IMR-90 (cell line): ENCODE measurements at regions not wholly inside any gene's neighbourhood (a gene's known extent, or its start where the extent isn't known, plus 50 kb on each side); places are given as distances from the start of the nearest gene placed in this dataset.

Experiments used
- ATAC-seq: fragments of 200-7000 bp; cut with Tn5 transposase; 2 replicates; pipeline ENCODE4 v1.9.1; 2020; ENCODE audit warnings: low read depth, mild to moderate bottlenecking, moderate library complexity
- BruUV-seq: library from RNA; stranded (reverse); fragments of 400-500 nt; replicated peaks from 2 replicates; lab custom pipeline; 2021; lab: Mats Ljungman, UMichigan
- CTCF ChIA-PET: fragments of 300-600 bp; formaldehyde crosslinking; extraction: SDS; loops from one replicate; lab custom pipeline; 2021; ENCODE audit warnings: antibody characterized with exemption; lab: Yijun Ruan, JAX
- POLR2A ChIA-PET: fragments of 300-600 bp; sonication (Branson Sonifier 250); formaldehyde crosslinking; loops from one replicate; lab custom pipeline; 2022; ENCODE audit warnings: antibody characterized with exemption; ENCODE audit not compliant: unreplicated experiment; lab: Charles Lee
- DNase-seq: peaks from one replicate; pipeline ENCODE4 v3.0.0; 2013
- H2AFZ ChIP-seq: replicated peaks from 2 replicates; pipeline ENCODE3; 2013; ENCODE audit warnings: low read length, mild to moderate bottlenecking; ENCODE audit not compliant: poor library complexity
- H2AK5ac ChIP-seq: 2 replicates; pipeline ENCODE4 v1.6.1; 2013; ENCODE audit warnings: low read depth, low read length, inconsistent platforms
- H2AK9ac ChIP-seq: replicated peaks from 2 replicates; pipeline ENCODE3; 2013; ENCODE audit warnings: mild to moderate bottlenecking, low read depth, low read length, moderate library complexity; ENCODE audit not compliant: poor library complexity
- H2BK120ac ChIP-seq: 2 replicates; pipeline ENCODE4 v1.6.1; 2013; ENCODE audit warnings: low read depth, low read length, inconsistent platforms
- H2BK15ac ChIP-seq: 3 replicates; pipeline ENCODE4 v1.6.1; 2013; ENCODE audit warnings: low read depth, low read length, inconsistent platforms
- H2BK20ac ChIP-seq: 2 replicates; pipeline ENCODE4 v1.6.1; 2013; ENCODE audit warnings: low read depth, mild to moderate bottlenecking, inconsistent platforms, low read length, moderate library complexity
- H2BK5ac ChIP-seq: 2 replicates; pipeline ENCODE4 v1.6.1; 2013; ENCODE audit warnings: mild to moderate bottlenecking, low read depth, low read length, inconsistent platforms; ENCODE audit not compliant: poor library complexity, severe bottlenecking
- H3K14ac ChIP-seq: replicated peaks from 2 replicates; pipeline ENCODE4 v1.6.1; 2013; ENCODE audit warnings: low read depth, low read length, inconsistent platforms
- H3K18ac ChIP-seq: 2 replicates; pipeline ENCODE4 v1.6.1; 2013; ENCODE audit warnings: low read depth, low read length, control low read depth
- H3K23ac ChIP-seq: 2 replicates; pipeline ENCODE4 v1.6.1; 2013; ENCODE audit warnings: low read depth, low read length, inconsistent platforms
- H3K27ac ChIP-seq: 2 replicates; pipeline ENCODE4 v1.5.1; 2013; ENCODE audit warnings: mild to moderate bottlenecking, control low read depth, low read length; ENCODE audit not compliant: insufficient read depth
- H3K27me3 ChIP-seq: 2 replicates; pipeline ENCODE4 v1.6.1; 2013; ENCODE audit warnings: low read length; ENCODE audit not compliant: control insufficient read depth, insufficient read depth
- H3K36me3 ChIP-seq: 2 replicates; pipeline ENCODE4 v1.6.1; 2013; ENCODE audit warnings: low read length, mixed read lengths; ENCODE audit not compliant: control insufficient read depth, insufficient read depth
- H3K4ac ChIP-seq: 2 replicates; pipeline ENCODE4 v1.6.1; 2013; ENCODE audit warnings: low read depth, low read length, inconsistent platforms
- H3K4me1 ChIP-seq: 2 replicates; pipeline ENCODE4 v1.6.1; 2013; ENCODE audit warnings: low read length, mixed read lengths; ENCODE audit not compliant: control insufficient read depth, insufficient read depth
- H3K4me2 ChIP-seq: 2 replicates; pipeline ENCODE4 v1.6.1; 2013; ENCODE audit warnings: low read depth, mild to moderate bottlenecking, control low read depth, low read length, moderate library complexity
- H3K4me3 ChIP-seq: 2 replicates; pipeline ENCODE4 v1.5.1; 2013; ENCODE audit warnings: low read depth, mild to moderate bottlenecking, control low read depth, low read length, moderate library complexity; ENCODE audit not compliant: insufficient read depth
- H3K56ac ChIP-seq: 2 replicates; pipeline ENCODE4 v1.6.1; 2013; ENCODE audit warnings: low read length, inconsistent platforms; ENCODE audit not compliant: insufficient read depth; ENCODE audit errors: extremely low read depth
- H3K79me1 ChIP-seq, 2 experiments: 2 replicates each; pipeline ENCODE4 v1.6.1; 2013; ENCODE audit warnings: low read length in 2 of 2, inconsistent platforms in 1 of 2, low read depth in 1 of 2
- H3K9ac ChIP-seq: 2 replicates; pipeline ENCODE4 v1.6.1; 2013; ENCODE audit warnings: low read depth, low read length, control low read depth
- H3K9me1 ChIP-seq: 2 replicates; pipeline ENCODE4 v1.6.1; 2013; ENCODE audit warnings: low read length, inconsistent platforms; ENCODE audit not compliant: insufficient read depth
- H3K9me3 ChIP-seq: 2 replicates; pipeline ENCODE4 v1.6.1; 2013; ENCODE audit warnings: low read length; ENCODE audit not compliant: control insufficient read depth, insufficient read depth
- H4K20me1 ChIP-seq: 2 replicates; pipeline ENCODE4 v1.6.1; 2013; ENCODE audit warnings: low read length, inconsistent platforms; ENCODE audit not compliant: insufficient read depth
- H4K5ac ChIP-seq: 2 replicates; pipeline ENCODE4 v1.6.1; 2013; ENCODE audit warnings: mild to moderate bottlenecking, low read depth, low read length, control low read depth
- H4K8ac ChIP-seq, 2 experiments: 2 replicates each; pipeline ENCODE4 v1.6.1; 2013; ENCODE audit warnings: low read depth in 2 of 2, low read length in 2 of 2, control low read depth in 1 of 2, inconsistent platforms in 1 of 2
- H4K91ac ChIP-seq: 2 replicates; pipeline ENCODE4 v1.6.1; 2013; ENCODE audit warnings: low read depth, low read length, inconsistent platforms; ENCODE audit not compliant: insufficient read depth
- BHLHE40 ChIP-seq: fragments of 150-350 bp; IDR thresholded peaks from 2 replicates; pipeline ENCODE4 v1.6.1; 2016; ENCODE audit warnings: mild to moderate bottlenecking, low read depth, low read length
- CHD1 ChIP-seq: IDR thresholded peaks from 2 replicates; pipeline ENCODE4 v1.6.1; 2012; ENCODE audit warnings: low read depth, low read length, improper control_type of control experiment
- FOS ChIP-seq: fragments of 150-350 bp; IDR thresholded peaks from 2 replicates; pipeline ENCODE4 v1.6.1; 2016; ENCODE audit warnings: low read depth, low read length
- MAFK ChIP-seq: IDR thresholded peaks from 2 replicates; pipeline ENCODE4 v1.6.1; 2012; ENCODE audit warnings: low read depth, low read length, improper control_type of control experiment
- MXI1 ChIP-seq: IDR thresholded peaks from 2 replicates; pipeline ENCODE4 v1.6.1; 2012; ENCODE audit warnings: low read depth, mild to moderate bottlenecking, low read length, moderate library complexity, borderline replicate concordance
- NFE2L2 ChIP-seq: fragments of 150-350 bp; IDR thresholded peaks from 2 replicates; pipeline ENCODE4 v1.6.1; 2016; ENCODE audit warnings: low read depth, mild to moderate bottlenecking, low read length
- RAD21 ChIP-seq: IDR thresholded peaks from 2 replicates; pipeline ENCODE4 v1.6.1; 2012; ENCODE audit warnings: low read length, improper control_type of control experiment
- RCOR1 ChIP-seq: IDR thresholded peaks from 2 replicates; pipeline ENCODE4 v1.6.1; 2012; ENCODE audit warnings: mild to moderate bottlenecking, low read length, improper control_type of control experiment; ENCODE audit not compliant: insufficient replicate concordance
- RFX5 ChIP-seq: IDR thresholded peaks from 2 replicates; pipeline ENCODE4 v1.8.0; 2012; ENCODE audit warnings: low read depth, mild to moderate bottlenecking, low read length, moderate library complexity
- WGBS, 2 experiments: methylation state at CpG; one replicate each; pipeline versions ENCODE4 v1.1.5 to v1.1.7; 2013; ENCODE audit warnings: missing lambda C conversion rate in 2 of 2; ENCODE audit not compliant: insufficient read length in 1 of 2; ENCODE audit errors: extremely low coverage in 2 of 2; 5-methylcytosine and 5-hydroxymethylcytosine counted together
- dilution Hi-C: fragments of 300-500 bp; cut with HindIII; formaldehyde crosslinking; loops from one replicate; pipeline ENCODE4 v1.14.3; 2018; ENCODE audit warnings: low sequenced_read_pairs; ENCODE audit not compliant: unreplicated experiment
- in situ Hi-C: fragments of 300-500 bp; cut with MboI; formaldehyde crosslinking; loops from 3 replicates; pipeline ENCODE4 v1.14.3; 2019; ENCODE audit warnings: low sequenced_read_pairs, inconsistent platforms, mixed read lengths
- intact Hi-C: fragments of 100-400 bp; cut with micrococcal nuclease; formaldehyde crosslinking; loops from 2 replicates; pipeline ENCODE4 v1.10.0; 2022
- TF ChIP-seq, protein P1 (sequence below): fragments of 150-350 bp; IDR thresholded peaks from 2 replicates; pipeline ENCODE4 v1.6.1; 2016; ENCODE audit warnings: low read depth, mild to moderate bottlenecking, low read length, moderate library complexity, borderline replicate concordance

GRCh38 chr6:15938107-15938506 lies 190.8 kb upstream of the MYLIP start:
- H3K4ac ChIP-seq, result no peak overlapping the region
- H2BK5ac ChIP-seq, result no peak overlapping the region
- H3K4me2 ChIP-seq, result no peak overlapping the region
- no peak overlapping the region for H3K4me3 ChIP-seq
- WGBS, 2 experiments, result no CpG with 5 or more reads among the region's 3 CpGs
- no peak overlapping the region for H3K18ac ChIP-seq
- H2AK5ac ChIP-seq, result no peak overlapping the region
- no peak for ATAC-seq
- no peak for TF ChIP-seq NFE2L2
- TF ChIP-seq RCOR1, result no peak
- TF ChIP-seq, protein P1, sequence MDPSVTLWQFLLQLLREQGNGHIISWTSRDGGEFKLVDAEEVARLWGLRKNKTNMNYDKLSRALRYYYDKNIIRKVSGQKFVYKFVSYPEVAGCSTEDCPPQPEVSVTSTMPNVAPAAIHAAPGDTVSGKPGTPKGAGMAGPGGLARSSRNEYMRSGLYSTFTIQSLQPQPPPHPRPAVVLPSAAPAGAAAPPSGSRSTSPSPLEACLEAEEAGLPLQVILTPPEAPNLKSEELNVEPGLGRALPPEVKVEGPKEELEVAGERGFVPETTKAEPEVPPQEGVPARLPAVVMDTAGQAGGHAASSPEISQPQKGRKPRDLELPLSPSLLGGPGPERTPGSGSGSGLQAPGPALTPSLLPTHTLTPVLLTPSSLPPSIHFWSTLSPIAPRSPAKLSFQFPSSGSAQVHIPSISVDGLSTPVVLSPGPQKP, result no peak
- no peak for TF ChIP-seq MXI1
- TF ChIP-seq MAFK, result no peak
- TF ChIP-seq CHD1, result no peak
- TF ChIP-seq BHLHE40, result no peak
- no peak for TF ChIP-seq RAD21
- no peak for TF ChIP-seq RFX5
- TF ChIP-seq FOS, result no peak
- ChIA-PET CTCF (no interaction called here), POLR2A (no interaction called here)
- H2AK9ac ChIP-seq, result no peak overlapping the region
- H2BK15ac ChIP-seq, result no peak overlapping the region
- H4K20me1 ChIP-seq, result no peaks in the 10 kb centered on the region
- H2AFZ ChIP-seq, result no peak overlapping the region
- no peak overlapping the region for H3K14ac ChIP-seq
- in situ Hi-C loops (no loop called here), dilution Hi-C loops (no loop called here), intact Hi-C loops (no loop called here)
- no peak overlapping the region for H3K56ac ChIP-seq
- no peaks in the 10 kb centered on the region for H3K36me3 ChIP-seq
- BruUV-seq, result no TSS peak
- H3K79me1 ChIP-seq, result no peaks in the 10 kb centered on the region
- H2BK120ac ChIP-seq, result no peak overlapping the region
- H4K91ac ChIP-seq, result no peak overlapping the region
- no peak overlapping the region for H3K23ac ChIP-seq
- no peak overlapping the region for H4K5ac ChIP-seq
- no peak for DNase-seq
- H3K4me1 ChIP-seq, result no peaks in the 10 kb centered on the region
- no peak overlapping the region for H4K8ac ChIP-seq
- no peaks in the 10 kb centered on the region for H3K9me1 ChIP-seq
- H3K27me3 ChIP-seq, result no peaks in the 10 kb centered on the region
- H3K27ac ChIP-seq, result no peak overlapping the region
- no peaks in the 10 kb centered on the region for H3K9me3 ChIP-seq
- H3K9ac ChIP-seq, result no peak overlapping the region
- H2BK20ac ChIP-seq, result no peak overlapping the region
